Thyroid gland (tissue), 4 donors: ENCODE measurements at regions not wholly inside any gene's neighbourhood (a gene's known extent, or its start where the extent isn't known, plus 50 kb on each side); places are given as distances from the start of the nearest gene placed in this dataset.
"Not testable (repeated sequence)": the region's sequence is repeated elsewhere in the genome, so short reads cannot be mapped to it uniquely, and the experiment has no call there.

Experiments
- DNase-seq, 2 donors: peaks; one replicate each; pipeline ENCODE4 v3.0.0-alpha.2; 2019
- H3K27ac ChIP-seq, 3 donors: fragments of 200-600 bp; sonication (generic); 1 replicate in 2 of 3; 2 replicates in 1 of 3; pipeline ENCODE4 v1.5.1; 2016 to 2019; ENCODE audit warnings: mild to moderate bottlenecking in 1 of 3, moderate library complexity in 1 of 3
- H3K27me3 ChIP-seq: fragments of 200-600 bp; sonication (generic); one replicate; pipeline ENCODE4 v1.5.1; 2019
- H3K36me3 ChIP-seq, 2 donors: fragments of 200-600 bp; sonication (generic); one replicate each; pipeline ENCODE4 v1.5.1; 2016 to 2019
- H3K4me1 ChIP-seq, 2 donors: fragments of 200-600 bp; sonication (generic); one replicate each; pipeline ENCODE4 v1.5.1; 2017 to 2019
- H3K4me3 ChIP-seq, 3 donors: fragments of 200-600 bp; sonication (generic); replicated peaks in 1 of 3; 1 replicate in 2 of 3; 2 replicates in 1 of 3; pipeline ENCODE4 v1.5.1; 2016; ENCODE audit warnings: mild to moderate bottlenecking in 1 of 3
- H3K9me3 ChIP-seq: fragments of 200-600 bp; sonication (generic); one replicate; pipeline ENCODE4 v1.5.1; 2017
- CTCF ChIP-seq, 6 experiments: fragments of 200-600 bp in 3 of 6; fragments of 450-650 bp in 3 of 6; sonication (generic) in 3 of 6; IDR thresholded peaks; one replicate each; pipeline ENCODE4 v1.5.1; 2016 to 2019; ENCODE audit warnings: antibody characterized with exemption in 6 of 6, mild to moderate bottlenecking in 2 of 6, inconsistent platforms in 1 of 6, moderate library complexity in 1 of 6
- POLR2A ChIP-seq, 2 donors: fragments of 450-650 bp; IDR thresholded peaks; one replicate each; pipeline ENCODE4 v1.6.1; 2017; ENCODE audit warnings: antibody characterized with exemption in 2 of 2, mild to moderate bottlenecking in 2 of 2, moderate library complexity in 1 of 2
- WGBS, 2 donors: methylation state at CpG; one replicate each; pipeline ENCODE4 v1.1.5; 2017; 5-methylcytosine and 5-hydroxymethylcytosine counted together
- intact Hi-C: fragments of 100-400 bp; cut with DNase I; formaldehyde crosslinking; loops from one replicate; pipeline ENCODE4 v1.15.1; 2023

GRCh38 chr15:92733934-92734521 lies 78.5 kb upstream of the FAM174B start:
- Histone ChIP-seq H3K4me3 (peak overlapping the region in 2 of 3 donors; percentile 6 to 53), H3K36me3 (no peaks in the 10 kb centered on the region), H3K9me3 (no peaks in the 10 kb centered on the region), H3K27me3 (no peaks in the 10 kb centered on the region), H3K27ac (peak overlapping the region in 2 of 3 donors; percentile 64 to 91), H3K4me1 (no peaks in the 10 kb centered on the region)
- WGBS, 2 donors = 10 to 36% methylated on average over 32 to 33 of the region's 33 CpGs
- peak; percentile 28 to 37 for DNase-seq
- TF ChIP-seq POLR2A (IDR thresholded peaks at IDR 0.05) (peak in 1 of 2 donors; percentile 15), CTCF (IDR thresholded peaks at IDR 0.05) (no peak)
- intact Hi-C loops = no loop called here

GRCh38 chr15:92739246-92739645 lies 83.7 kb upstream of the FAM174B start:
- H3K4me1 ChIP-seq, H3K9me3 ChIP-seq, H3K27me3 ChIP-seq, intact Hi-C loops, H3K27ac ChIP-seq, DNase-seq, H3K36me3 ChIP-seq, H3K4me3 ChIP-seq: not testable (repeated sequence)
- 96 to 98% methylated on average over 4 of the region's 4 CpGs for WGBS, 2 donors

GRCh38 chr15:92745845-92746271 lies 90.3 kb upstream of the FAM174B start:
- H3K4me3 ChIP-seq = no peak overlapping the region
- no peak overlapping the region for H3K27ac ChIP-seq
- 90 to 92% methylated on average over 4 of the region's 4 CpGs for WGBS, 2 donors
- TF ChIP-seq POLR2A (IDR thresholded peaks at IDR 0.05) (no peak), CTCF (IDR thresholded peaks at IDR 0.05) (no peak)
- H3K9me3 ChIP-seq = no peaks in the 10 kb centered on the region
- intact Hi-C loops = no loop called here
- DNase-seq = no peak
- H3K27me3 ChIP-seq = no peaks in the 10 kb centered on the region
- no peaks in the 10 kb centered on the region for H3K36me3 ChIP-seq
- H3K4me1 ChIP-seq = peaks cover 0 to under 1% of the 10 kb centered on the region in 2 donors

- WGBS, 2 donors = 92 to 95% methylated on average over 3 of the region's 3 CpGs
- Histone ChIP-seq H3K9me3 (no peaks in the 10 kb centered on the region), H3K36me3 (no peaks in the 10 kb centered on the region), H3K27me3 (no peaks in the 10 kb centered on the region), H3K4me3 (no peak overlapping the region), H3K27ac (no peak overlapping the region), H3K4me1 (peaks cover 6 to 12% of the 10 kb centered on the region in 2 donors)
- intact Hi-C loops = no loop called here
- DNase-seq = no peak
- no peak for TF ChIP-seq POLR2A (IDR thresholded peaks at IDR 0.05)
- no peak for TF ChIP-seq CTCF (IDR thresholded peaks at IDR 0.05)
These were observed 91.5 kb upstream of the FAM174B start for GRCh38 chr15:92747047-92747446.

- WGBS, 2 donors = 73 to 81% methylated on average over 4 of the region's 4 CpGs
- Histone ChIP-seq H3K27me3 (no peaks in the 10 kb centered on the region), H3K4me3 (no peak overlapping the region), H3K9me3 (no peaks in the 10 kb centered on the region), H3K4me1 (peaks cover 6 to 15% of the 10 kb centered on the region in 2 donors), H3K27ac (no peak overlapping the region), H3K36me3 (no peaks in the 10 kb centered on the region)
- intact Hi-C loops = no loop called here
- TF ChIP-seq POLR2A (IDR thresholded peaks at IDR 0.05) (no peak), CTCF (IDR thresholded peaks at IDR 0.05) (no peak)
- no peak for DNase-seq
These were observed 93.6 kb upstream of the FAM174B start for GRCh38 chr15:92749216-92749615.
